ENCODE measurements at regions not wholly inside any gene's neighbourhood (a gene's known extent, or its start where the extent isn't known, plus 50 kb on each side); places are given as distances from the start of the nearest gene placed in this dataset.

DNA sequence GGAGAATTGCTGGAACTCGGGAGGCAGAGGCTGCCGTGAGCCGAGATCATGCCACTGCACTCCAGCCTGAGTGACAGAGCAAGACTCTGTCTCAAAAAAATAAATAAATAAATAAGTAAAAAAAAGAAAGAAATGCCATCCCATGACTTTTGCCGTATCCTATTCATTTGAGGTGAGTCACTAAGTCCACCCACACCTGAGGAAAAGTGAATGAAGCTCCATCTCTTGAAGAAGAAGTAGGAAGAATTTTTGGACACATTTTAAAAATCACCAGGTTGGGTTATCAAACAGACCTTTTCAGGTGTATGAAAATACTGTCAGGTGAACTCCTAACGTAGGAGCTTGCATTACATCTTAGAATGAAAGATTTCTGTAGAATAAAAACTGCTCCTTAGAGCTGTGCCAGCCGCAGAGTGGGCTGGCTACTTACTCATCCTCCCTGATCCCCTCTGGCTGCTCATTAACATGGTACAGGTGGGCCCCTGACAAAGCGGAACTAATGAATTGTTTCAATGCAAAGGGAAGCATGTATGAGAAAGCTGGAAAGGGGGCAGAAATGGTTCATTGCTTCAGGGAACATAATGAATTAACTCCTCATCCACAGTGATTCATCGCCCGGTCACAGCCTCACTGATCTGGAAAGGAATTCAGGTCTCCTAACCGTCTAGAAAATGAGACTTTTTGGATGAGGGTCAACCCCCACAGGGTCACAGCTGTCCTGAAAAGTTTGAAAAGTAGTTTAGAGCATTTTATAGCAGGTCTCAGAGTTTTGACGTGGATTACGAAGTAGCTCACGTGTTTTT is 191.4 kb downstream of the SPP2 start:
- TF ChIP-seq, protein P1, sequence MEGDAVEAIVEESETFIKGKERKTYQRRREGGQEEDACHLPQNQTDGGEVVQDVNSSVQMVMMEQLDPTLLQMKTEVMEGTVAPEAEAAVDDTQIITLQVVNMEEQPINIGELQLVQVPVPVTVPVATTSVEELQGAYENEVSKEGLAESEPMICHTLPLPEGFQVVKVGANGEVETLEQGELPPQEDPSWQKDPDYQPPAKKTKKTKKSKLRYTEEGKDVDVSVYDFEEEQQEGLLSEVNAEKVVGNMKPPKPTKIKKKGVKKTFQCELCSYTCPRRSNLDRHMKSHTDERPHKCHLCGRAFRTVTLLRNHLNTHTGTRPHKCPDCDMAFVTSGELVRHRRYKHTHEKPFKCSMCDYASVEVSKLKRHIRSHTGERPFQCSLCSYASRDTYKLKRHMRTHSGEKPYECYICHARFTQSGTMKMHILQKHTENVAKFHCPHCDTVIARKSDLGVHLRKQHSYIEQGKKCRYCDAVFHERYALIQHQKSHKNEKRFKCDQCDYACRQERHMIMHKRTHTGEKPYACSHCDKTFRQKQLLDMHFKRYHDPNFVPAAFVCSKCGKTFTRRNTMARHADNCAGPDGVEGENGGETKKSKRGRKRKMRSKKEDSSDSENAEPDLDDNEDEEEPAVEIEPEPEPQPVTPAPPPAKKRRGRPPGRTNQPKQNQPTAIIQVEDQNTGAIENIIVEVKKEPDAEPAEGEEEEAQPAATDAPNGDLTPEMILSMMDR (IDR thresholded peaks at IDR 0.05), result no peak
- TF ChIP-seq POLR2A (IDR thresholded peaks at IDR 0.05) (no peak), POLR2AphosphoS5 (IDR thresholded peaks at IDR 0.05) (no peak)

Data from prostate gland (tissue), 2 donors.